ENCODE measurements at regions not wholly inside any gene's neighbourhood (a gene's known extent, or its start where the extent isn't known, plus 50 kb on each side); places are given as distances from the start of the nearest gene placed in this dataset.

GRCh38 chr4:29559286-29559685 lies 1160.9 kb upstream of the PCDH7 start:
- TF ChIP-seq EP300 (IDR thresholded peaks at IDR 0.05), result no peak
- TF ChIP-seq POLR2A (IDR thresholded peaks at IDR 0.05), result no peak
- TF ChIP-seq, protein P1, sequence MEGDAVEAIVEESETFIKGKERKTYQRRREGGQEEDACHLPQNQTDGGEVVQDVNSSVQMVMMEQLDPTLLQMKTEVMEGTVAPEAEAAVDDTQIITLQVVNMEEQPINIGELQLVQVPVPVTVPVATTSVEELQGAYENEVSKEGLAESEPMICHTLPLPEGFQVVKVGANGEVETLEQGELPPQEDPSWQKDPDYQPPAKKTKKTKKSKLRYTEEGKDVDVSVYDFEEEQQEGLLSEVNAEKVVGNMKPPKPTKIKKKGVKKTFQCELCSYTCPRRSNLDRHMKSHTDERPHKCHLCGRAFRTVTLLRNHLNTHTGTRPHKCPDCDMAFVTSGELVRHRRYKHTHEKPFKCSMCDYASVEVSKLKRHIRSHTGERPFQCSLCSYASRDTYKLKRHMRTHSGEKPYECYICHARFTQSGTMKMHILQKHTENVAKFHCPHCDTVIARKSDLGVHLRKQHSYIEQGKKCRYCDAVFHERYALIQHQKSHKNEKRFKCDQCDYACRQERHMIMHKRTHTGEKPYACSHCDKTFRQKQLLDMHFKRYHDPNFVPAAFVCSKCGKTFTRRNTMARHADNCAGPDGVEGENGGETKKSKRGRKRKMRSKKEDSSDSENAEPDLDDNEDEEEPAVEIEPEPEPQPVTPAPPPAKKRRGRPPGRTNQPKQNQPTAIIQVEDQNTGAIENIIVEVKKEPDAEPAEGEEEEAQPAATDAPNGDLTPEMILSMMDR (IDR thresholded peaks at IDR 0.05), result no peak
